DOHH2 (cell line): ENCODE measurements at regions not wholly inside any gene's neighbourhood (a gene's known extent, or its start where the extent isn't known, plus 50 kb on each side); places are given as distances from the start of the nearest gene placed in this dataset.

ENCODE experiments used
- H3F3A ChIP-seq: fragments of 200-600 bp; sonication (generic), shearing (Covaris generic); 2 replicates; pipeline ENCODE4 v1.6.0; 2016; ENCODE audit warnings: antibody characterized with exemption, mild to moderate bottlenecking; ENCODE audit not compliant: control insufficient read depth, insufficient read depth
- H3K27ac ChIP-seq: fragments of 200-600 bp; sonication (generic); 2 replicates; pipeline ENCODE4 v1.5.1; 2014; ENCODE audit warnings: low read depth, mild to moderate bottlenecking, low read length, moderate library complexity
- H3K27me3 ChIP-seq: fragments of 200-600 bp; sonication (generic); 2 replicates; pipeline ENCODE4 v1.6.1; 2014; ENCODE audit warnings: mild to moderate bottlenecking, low read length, mixed read lengths; ENCODE audit not compliant: control insufficient read depth
- H3K36me3 ChIP-seq: fragments of 200-600 bp; sonication (generic); 2 replicates; pipeline ENCODE4 v1.6.1; 2014; ENCODE audit warnings: mild to moderate bottlenecking, low read length, moderate library complexity, mixed read lengths; ENCODE audit not compliant: control insufficient read depth
- H3K4me1 ChIP-seq: fragments of 200-600 bp; sonication (generic); 2 replicates; pipeline ENCODE4 v1.6.1; 2014; ENCODE audit warnings: mild to moderate bottlenecking, low read length, mixed read lengths; ENCODE audit not compliant: control insufficient read depth
- H3K4me2 ChIP-seq: fragments of 200-600 bp; sonication (generic); 2 replicates; pipeline ENCODE4 v1.6.0; 2014; ENCODE audit warnings: mild to moderate bottlenecking, low read length, moderate library complexity
- H3K4me3 ChIP-seq: fragments of 200-600 bp; sonication (generic); 2 replicates; pipeline ENCODE4 v1.5.1; 2014; ENCODE audit warnings: mild to moderate bottlenecking, low read length, mixed read lengths
- H3K79me2 ChIP-seq: fragments of 200-600 bp; sonication (generic); 2 replicates; pipeline ENCODE4 v1.6.1; 2014; ENCODE audit warnings: mild to moderate bottlenecking, low read length, mixed read lengths; ENCODE audit not compliant: control insufficient read depth
- H3K9me2 ChIP-seq: fragments of 200-600 bp; sonication (generic); replicated peaks from 2 replicates; pipeline ENCODE4 v1.6.1; 2014; ENCODE audit warnings: mild to moderate bottlenecking, low read length, mixed read lengths; ENCODE audit not compliant: control insufficient read depth
- H3K9me3 ChIP-seq: fragments of 200-600 bp; sonication (generic); 2 replicates; pipeline ENCODE4 v1.6.1; 2014; ENCODE audit warnings: antibody characterized with exemption, low read length, mixed read lengths; ENCODE audit not compliant: control insufficient read depth, insufficient read depth
- H4K20me1 ChIP-seq: fragments of 200-600 bp; sonication (generic); 2 replicates; pipeline ENCODE4 v1.6.0; 2014; ENCODE audit warnings: low read depth, mild to moderate bottlenecking, antibody characterized with exemption, low read length, moderate library complexity; ENCODE audit not compliant: control insufficient read depth, insufficient read depth
- EZH2phosphoT487 ChIP-seq: fragments of 200-600 bp; sonication (generic); IDR thresholded peaks from 2 replicates; pipeline ENCODE4 v1.6.1; 2017; ENCODE audit warnings: borderline replicate concordance, mild to moderate bottlenecking, antibody characterized with exemption, low read length, moderate library complexity, mixed read lengths
- TF ChIP-seq, protein P1 (sequence below): fragments of 200-600 bp; sonication (generic); IDR thresholded peaks from one replicate; pipeline ENCODE4 v1.5.1; 2014; ENCODE audit warnings: antibody characterized with exemption, mild to moderate bottlenecking, low read depth, low read length; ENCODE audit not compliant: poor library complexity, severe bottlenecking

DNA sequence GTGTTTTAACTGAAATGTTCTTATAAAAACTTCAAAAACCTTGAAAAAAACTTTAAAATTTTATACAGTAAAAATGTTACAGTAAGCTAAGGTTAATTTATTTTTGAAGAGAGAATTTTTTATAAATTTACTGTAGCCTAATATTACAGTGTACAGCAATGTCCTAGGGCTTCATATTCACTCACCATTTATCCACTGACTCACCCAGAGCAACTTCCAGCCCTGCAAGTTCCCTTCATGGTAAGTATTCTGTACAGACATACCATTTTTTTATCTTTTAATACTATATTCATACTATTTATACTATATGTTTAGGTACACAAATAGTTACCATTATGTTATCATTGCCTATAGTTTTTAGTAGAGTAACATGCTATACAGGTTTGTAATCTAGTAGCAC, 396.7 kb upstream of the MMADHC start:
- H3K9me2 ChIP-seq, result no peaks in the 10 kb centered on the region
- no peak overlapping the region for H3K4me2 ChIP-seq
- no peak for TF ChIP-seq EZH2phosphoT487
- TF ChIP-seq, protein P1, sequence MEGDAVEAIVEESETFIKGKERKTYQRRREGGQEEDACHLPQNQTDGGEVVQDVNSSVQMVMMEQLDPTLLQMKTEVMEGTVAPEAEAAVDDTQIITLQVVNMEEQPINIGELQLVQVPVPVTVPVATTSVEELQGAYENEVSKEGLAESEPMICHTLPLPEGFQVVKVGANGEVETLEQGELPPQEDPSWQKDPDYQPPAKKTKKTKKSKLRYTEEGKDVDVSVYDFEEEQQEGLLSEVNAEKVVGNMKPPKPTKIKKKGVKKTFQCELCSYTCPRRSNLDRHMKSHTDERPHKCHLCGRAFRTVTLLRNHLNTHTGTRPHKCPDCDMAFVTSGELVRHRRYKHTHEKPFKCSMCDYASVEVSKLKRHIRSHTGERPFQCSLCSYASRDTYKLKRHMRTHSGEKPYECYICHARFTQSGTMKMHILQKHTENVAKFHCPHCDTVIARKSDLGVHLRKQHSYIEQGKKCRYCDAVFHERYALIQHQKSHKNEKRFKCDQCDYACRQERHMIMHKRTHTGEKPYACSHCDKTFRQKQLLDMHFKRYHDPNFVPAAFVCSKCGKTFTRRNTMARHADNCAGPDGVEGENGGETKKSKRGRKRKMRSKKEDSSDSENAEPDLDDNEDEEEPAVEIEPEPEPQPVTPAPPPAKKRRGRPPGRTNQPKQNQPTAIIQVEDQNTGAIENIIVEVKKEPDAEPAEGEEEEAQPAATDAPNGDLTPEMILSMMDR, result no peak
- H3K79me2 ChIP-seq, result no peaks in the 10 kb centered on the region
- no peaks in the 10 kb centered on the region for H3K27me3 ChIP-seq
- no peak overlapping the region for H3K4me3 ChIP-seq
- no peaks in the 10 kb centered on the region for H4K20me1 ChIP-seq
- H3K4me1 ChIP-seq, result no peaks in the 10 kb centered on the region
- H3K9me3 ChIP-seq, result no peaks in the 10 kb centered on the region
- no peak overlapping the region for H3K27ac ChIP-seq
- H3F3A ChIP-seq, result no peaks in the 10 kb centered on the region
- H3K36me3 ChIP-seq, result no peaks in the 10 kb centered on the region

DNA sequence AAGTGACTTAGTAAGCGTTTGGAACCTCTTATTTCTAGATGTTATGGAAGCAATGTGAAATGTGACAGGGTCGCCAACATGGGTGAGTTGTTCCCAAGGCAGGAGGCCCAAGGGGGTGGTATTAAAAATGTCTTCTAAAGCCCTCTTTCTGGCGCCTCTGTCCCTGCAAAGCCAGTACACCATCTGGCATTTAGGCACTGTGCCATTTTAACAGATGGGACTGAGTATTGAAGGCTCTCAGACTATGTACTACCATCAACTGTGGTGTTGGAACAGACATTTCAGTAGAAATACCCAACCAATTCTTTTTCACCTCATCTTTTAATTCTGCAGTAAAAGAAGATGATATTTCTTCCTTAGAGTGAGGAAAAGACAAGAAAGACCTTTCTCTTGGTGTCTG, 384.5 kb upstream of the MMADHC start:
- no peaks in the 10 kb centered on the region for H3K36me3 ChIP-seq
- H4K20me1 ChIP-seq, result no peaks in the 10 kb centered on the region
- H3K4me2 ChIP-seq, result no peak overlapping the region
- TF ChIP-seq EZH2phosphoT487, result no peak
- TF ChIP-seq, protein P1, result no peak
- H3F3A ChIP-seq, result no peaks in the 10 kb centered on the region
- H3K79me2 ChIP-seq, result no peaks in the 10 kb centered on the region
- no peaks in the 10 kb centered on the region for H3K4me1 ChIP-seq
- H3K9me3 ChIP-seq, result no peaks in the 10 kb centered on the region
- no peak overlapping the region for H3K27ac ChIP-seq
- H3K27me3 ChIP-seq, result no peaks in the 10 kb centered on the region
- H3K4me3 ChIP-seq, result no peak overlapping the region
- no peaks in the 10 kb centered on the region for H3K9me2 ChIP-seq

DNA sequence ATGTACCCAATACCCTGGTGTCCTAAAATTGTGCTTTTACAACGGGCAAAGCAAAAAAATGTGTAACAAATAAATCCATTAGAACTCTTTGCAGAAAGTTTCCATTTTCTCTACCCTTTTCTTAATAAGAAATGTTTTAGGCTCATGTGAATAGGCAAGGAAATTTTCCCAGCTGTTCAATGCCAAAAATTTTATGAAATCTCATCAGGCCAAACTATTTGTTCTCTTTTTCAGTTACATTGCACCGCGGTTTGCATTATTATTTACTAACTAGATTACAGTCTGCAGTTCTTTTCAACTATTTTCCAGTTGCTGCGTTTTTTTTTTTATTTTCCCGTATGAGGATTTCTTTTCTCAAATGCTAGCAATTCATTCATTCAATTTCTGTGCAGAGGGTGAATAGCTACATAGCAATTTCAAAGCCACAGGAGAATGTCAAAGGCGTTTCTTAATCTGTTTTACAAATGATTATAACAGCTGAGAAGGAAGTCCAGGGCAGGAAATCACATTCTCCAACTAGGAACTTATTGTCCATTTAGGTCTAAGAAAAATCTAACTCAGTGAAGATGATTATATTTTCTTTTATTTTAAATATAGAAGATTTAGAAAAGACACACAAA, 367.5 kb upstream of the MMADHC start:
- H3K4me1 ChIP-seq, result no peaks in the 10 kb centered on the region
- H3K27ac ChIP-seq, result no peak overlapping the region
- no peak overlapping the region for H3K4me2 ChIP-seq
- no peaks in the 10 kb centered on the region for H3K36me3 ChIP-seq
- no peaks in the 10 kb centered on the region for H3K79me2 ChIP-seq
- no peaks in the 10 kb centered on the region for H3F3A ChIP-seq
- TF ChIP-seq EZH2phosphoT487, result no peak
- TF ChIP-seq, protein P1, result no peak
- H3K9me3 ChIP-seq, result no peaks in the 10 kb centered on the region
- H4K20me1 ChIP-seq, result no peaks in the 10 kb centered on the region
- no peaks in the 10 kb centered on the region for H3K9me2 ChIP-seq
- H3K27me3 ChIP-seq, result no peaks in the 10 kb centered on the region
- H3K4me3 ChIP-seq, result no peak overlapping the region
